GM12878 (cell line): ENCODE measurements at regions not wholly inside any gene's neighbourhood (a gene's known extent, or its start where the extent isn't known, plus 50 kb on each side); places are given as distances from the start of the nearest gene placed in this dataset.

Experiments
- BRCA1 ChIP-seq: IDR thresholded peaks from 2 replicates; pipeline ENCODE4 v1.6.1; 2011; ENCODE audit warnings: low read depth, low read length, improper control_type of control experiment
- CTCF ChIP-seq, 3 experiments: IDR thresholded peaks in 2 of 3; conservative IDR thresholded peaks in 1 of 3; 2 replicates each; pipeline ENCODE4 v1.5.1; 2011; ENCODE audit warnings: low read depth in 3 of 3, low read length in 3 of 3, mild to moderate bottlenecking in 3 of 3, control low read depth in 2 of 3, moderate library complexity in 2 of 3, inconsistent platforms in 1 of 3, mixed read lengths in 1 of 3; ENCODE audit not compliant: control insufficient read depth in 2 of 3, insufficient read depth in 1 of 3; ENCODE audit errors: extremely low read depth in 1 of 3
- IKZF1 ChIP-seq: fragments of 450-650 bp; conservative IDR thresholded peaks from 2 replicates; pipeline ENCODE4 v1.6.1; 2017; ENCODE audit warnings: antibody characterized with exemption, mild to moderate bottlenecking
- MLLT1 ChIP-seq: fragments of 450-650 bp; IDR thresholded peaks from 2 replicates; pipeline ENCODE4 v1.6.1; 2016; ENCODE audit warnings: mild to moderate bottlenecking
- ZBTB11 ChIP-seq: fragments of 450-650 bp; formaldehyde crosslinking; IDR thresholded peaks from 2 replicates; pipeline ENCODE4 v1.5.0; 2022; ENCODE audit warnings: mild to moderate bottlenecking, missing genetic modification characterization

GRCh38 chr16:51591480-51591879 is 440.4 kb upstream of the SALL1 start (continued):
- TF ChIP-seq ZBTB11 (no peak), IKZF1 (no peak), BRCA1 (no peak), CTCF (IDR thresholded peaks at IDR 0.05 in 2 of 3, conservative IDR thresholded peaks at IDR 0.05 in 1 of 3; ENCODE audit: control insufficient read depth in 2 of 3, extremely low read depth in 1 of 3, insufficient read depth in 1 of 3, low read depth in 3 of 3, low read length in 3 of 3) (no peak), MLLT1 (no peak)
